Lung (tissue), 11 donors: ENCODE measurements at regions not wholly inside any gene's neighbourhood (a gene's known extent, or its start where the extent isn't known, plus 50 kb on each side); places are given as distances from the start of the nearest gene placed in this dataset.

ENCODE experiments used
- ATAC-seq: fragments of 200-7000 bp; cut with Tn5 transposase; one replicate; pipeline ENCODE4 v1.9.1; 2020; ENCODE audit warnings: moderate number of reproducible peaks; ENCODE audit not compliant: insufficient read depth, low FRiP score
- DNase-seq, 3 donors: peaks; one replicate each; pipeline ENCODE4 v3.0.0-alpha.2; 2013 to 2017
- H3K27ac ChIP-seq, 2 donors: one replicate each; pipeline ENCODE4 v1.5.1; 2013; ENCODE audit warnings: mild to moderate bottlenecking in 2 of 2, moderate library complexity in 2 of 2, control low read depth in 1 of 2, inconsistent platforms in 1 of 2, low read depth in 1 of 2, low read length in 1 of 2
- H3K27me3 ChIP-seq, 3 donors: one replicate each; pipeline ENCODE4 v1.5.1; 2013; ENCODE audit warnings: low read length in 2 of 3; ENCODE audit not compliant: control insufficient read depth in 3 of 3, insufficient read depth in 3 of 3
- H3K36me3 ChIP-seq, 4 donors: one replicate each; pipeline ENCODE4 v1.5.1; 2013; ENCODE audit warnings: low read length in 4 of 4, mild to moderate bottlenecking in 1 of 4, moderate library complexity in 1 of 4; ENCODE audit not compliant: control insufficient read depth in 4 of 4, insufficient read depth in 4 of 4
- H3K4me1 ChIP-seq, 5 donors: one replicate each; pipeline ENCODE4 v1.5.1; 2013; ENCODE audit warnings: low read length in 5 of 5, mild to moderate bottlenecking in 2 of 5, moderate library complexity in 1 of 5; ENCODE audit not compliant: control insufficient read depth in 5 of 5, insufficient read depth in 5 of 5
- H3K4me3 ChIP-seq: one replicate; pipeline ENCODE4 v1.5.1; 2013; ENCODE audit warnings: mild to moderate bottlenecking, control low read depth, moderate library complexity
- H3K9ac ChIP-seq, 2 donors: one replicate each; pipeline ENCODE4 v1.5.1; 2013; ENCODE audit warnings: low read length in 2 of 2, control low read depth in 1 of 2; ENCODE audit not compliant: insufficient read depth in 1 of 2
- H3K9me3 ChIP-seq, 4 donors: one replicate each; pipeline ENCODE4 v1.5.1; 2013; ENCODE audit warnings: low read length in 3 of 4, mild to moderate bottlenecking in 1 of 4, moderate library complexity in 1 of 4; ENCODE audit not compliant: control insufficient read depth in 4 of 4, insufficient read depth in 3 of 4
- WGBS, 2 donors: extraction: QIAGEN DNeasy Blood & Tissue Kit; methylation state at CpG; one replicate each; pipeline ENCODE4 v1.1.7; 2013; 5-methylcytosine and 5-hydroxymethylcytosine counted together
- TF ChIP-seq, protein P1 (sequence below): IDR thresholded peaks from 2 replicates; pipeline ENCODE4 v1.5.1; 2012; ENCODE audit warnings: mild to moderate bottlenecking; ENCODE audit errors: control extremely low read depth, extremely low read depth
- donor health status: control.
- donor health status: control.
- donor health status: Bipolar disorder and iron deficiency.
- donor health status: healthy.
- donor health status: DM: yes; HTN: yes; CAD: no.

- Histone ChIP-seq H3K4me1 (no peaks in the 10 kb centered on the region), H3K36me3 (no peaks in the 10 kb centered on the region), H3K9ac (no peak overlapping the region), H3K27ac (no peak overlapping the region), H3K9me3 (no peaks in the 10 kb centered on the region), H3K4me3 (no peak overlapping the region), H3K27me3 (no peaks in the 10 kb centered on the region)
- TF ChIP-seq, protein P1, sequence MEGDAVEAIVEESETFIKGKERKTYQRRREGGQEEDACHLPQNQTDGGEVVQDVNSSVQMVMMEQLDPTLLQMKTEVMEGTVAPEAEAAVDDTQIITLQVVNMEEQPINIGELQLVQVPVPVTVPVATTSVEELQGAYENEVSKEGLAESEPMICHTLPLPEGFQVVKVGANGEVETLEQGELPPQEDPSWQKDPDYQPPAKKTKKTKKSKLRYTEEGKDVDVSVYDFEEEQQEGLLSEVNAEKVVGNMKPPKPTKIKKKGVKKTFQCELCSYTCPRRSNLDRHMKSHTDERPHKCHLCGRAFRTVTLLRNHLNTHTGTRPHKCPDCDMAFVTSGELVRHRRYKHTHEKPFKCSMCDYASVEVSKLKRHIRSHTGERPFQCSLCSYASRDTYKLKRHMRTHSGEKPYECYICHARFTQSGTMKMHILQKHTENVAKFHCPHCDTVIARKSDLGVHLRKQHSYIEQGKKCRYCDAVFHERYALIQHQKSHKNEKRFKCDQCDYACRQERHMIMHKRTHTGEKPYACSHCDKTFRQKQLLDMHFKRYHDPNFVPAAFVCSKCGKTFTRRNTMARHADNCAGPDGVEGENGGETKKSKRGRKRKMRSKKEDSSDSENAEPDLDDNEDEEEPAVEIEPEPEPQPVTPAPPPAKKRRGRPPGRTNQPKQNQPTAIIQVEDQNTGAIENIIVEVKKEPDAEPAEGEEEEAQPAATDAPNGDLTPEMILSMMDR, result no peak
- ATAC-seq (no peak), DNase-seq (no peak)
- WGBS, 2 donors, result 71 to 75% methylated on average over 7 of the region's 7 CpGs
These were observed 296.9 kb upstream of the NECTIN3 start for GRCh38 chr3:110774496-110775265.

- H3K9ac ChIP-seq, result no peak overlapping the region
- H3K27ac ChIP-seq, result no peak overlapping the region
- H3K9me3 ChIP-seq, result no peaks in the 10 kb centered on the region
- H3K27me3 ChIP-seq, result no peaks in the 10 kb centered on the region
- H3K36me3 ChIP-seq, result no peaks in the 10 kb centered on the region
- TF ChIP-seq, protein P1, result no peak
- WGBS, 2 donors, result 78 to 83% methylated on average over 2 of the region's 2 CpGs
- H3K4me1 ChIP-seq, result no peaks in the 10 kb centered on the region
- no peak for DNase-seq
- no peak overlapping the region for H3K4me3 ChIP-seq
- no peak for ATAC-seq
These were observed 292.0 kb upstream of the NECTIN3 start for GRCh38 chr3:110779581-110779980.

DNA sequence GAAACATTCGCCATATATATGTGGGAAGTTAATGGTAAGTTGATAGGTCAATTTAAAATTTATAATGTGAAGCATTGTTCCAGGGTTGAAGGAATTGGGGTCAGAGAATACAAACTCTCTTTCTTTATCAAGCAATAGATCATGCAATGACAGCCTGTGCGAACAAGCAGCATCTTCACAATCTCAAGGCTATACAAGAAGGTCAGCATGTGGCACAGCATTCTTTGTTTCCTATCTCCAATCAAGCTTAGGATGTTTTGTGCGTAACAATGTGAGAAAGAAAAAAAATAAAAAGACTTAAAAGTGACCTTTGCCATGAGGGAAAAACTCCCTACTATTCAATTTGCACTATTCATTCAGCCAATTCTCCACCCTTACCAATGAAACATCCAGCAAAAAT is 288.1 kb upstream of the NECTIN3 start:
- Histone ChIP-seq H3K27ac (no peak overlapping the region), H3K27me3 (no peaks in the 10 kb centered on the region), H3K4me3 (no peak overlapping the region), H3K36me3 (no peaks in the 10 kb centered on the region), H3K9me3 (no peaks in the 10 kb centered on the region), H3K9ac (no peak overlapping the region), H3K4me1 (no peaks in the 10 kb centered on the region)
- TF ChIP-seq, protein P1, result no peak
- no peak for ATAC-seq
- WGBS, 2 donors, result 77 to 83% methylated on average over 3 of the region's 3 CpGs
- no peak for DNase-seq

- TF ChIP-seq, protein P1, result no peak
- DNase-seq (no peak), ATAC-seq (no peak)
- Histone ChIP-seq H3K36me3 (no peaks in the 10 kb centered on the region), H3K27ac (no peak overlapping the region), H3K4me3 (no peak overlapping the region), H3K9me3 (no peaks in the 10 kb centered on the region), H3K9ac (no peak overlapping the region), H3K27me3 (no peaks in the 10 kb centered on the region), H3K4me1 (no peaks in the 10 kb centered on the region)
- 82 to 87% methylated on average over 1 of the region's 1 CpG for WGBS, 2 donors
These were observed 282.8 kb upstream of the NECTIN3 start for GRCh38 chr3:110788794-110789193.
